Retinal pigment epithelial cell (primary cell): ENCODE measurements at regions not wholly inside any gene's neighbourhood (a gene's known extent, or its start where the extent isn't known, plus 50 kb on each side); places are given as distances from the start of the nearest gene placed in this dataset.

Experiments used
- DNase-seq: peaks from one replicate; pipeline ENCODE4 v3.0.0-alpha.2; 2010; ENCODE audit warnings: low read depth
- H3K4me3 ChIP-seq: 2 replicates; pipeline ENCODE4 v1.5.1; 2011; ENCODE audit warnings: mild to moderate bottlenecking, low read length, control low read depth, moderate library complexity
- TF ChIP-seq, protein P1 (sequence below): conservative IDR thresholded peaks from 2 replicates; pipeline ENCODE4 v1.5.1; 2011; ENCODE audit warnings: low read depth, low read length, control low read depth, inconsistent platforms

DNA sequence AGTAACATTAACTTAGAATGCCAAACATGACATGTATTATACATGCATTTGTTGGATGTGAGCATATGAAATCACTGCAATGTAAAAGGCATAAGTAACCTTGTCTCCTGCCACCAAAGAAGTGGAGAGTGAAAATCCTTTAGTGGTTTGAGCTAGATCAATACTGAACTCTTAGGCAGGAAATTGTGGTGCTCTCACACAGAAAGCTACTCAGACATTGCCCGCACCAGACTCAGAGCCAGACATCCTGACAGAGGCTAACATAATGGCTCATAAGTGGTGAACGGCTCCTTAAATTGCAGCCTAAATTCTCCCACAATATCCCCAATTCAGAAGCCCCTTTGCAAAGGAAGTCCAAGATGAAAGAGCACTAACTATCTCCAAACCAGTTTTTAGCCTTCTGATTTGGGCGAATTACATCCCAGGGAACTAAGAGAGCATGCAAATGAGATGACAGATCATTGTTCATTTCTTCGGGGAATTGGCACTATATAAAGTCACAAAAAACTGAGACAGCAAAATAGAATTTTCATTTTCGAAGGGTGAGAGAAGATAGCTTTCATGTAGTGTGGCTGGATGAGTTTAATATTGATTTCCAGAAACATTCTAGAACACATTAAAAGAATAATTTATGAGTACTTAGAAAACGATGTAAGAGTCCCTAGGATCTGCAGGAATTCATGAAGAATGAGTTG is 233.6 kb upstream of the RPS6KA3 start:
- DNase-seq = no peak
- H3K4me3 ChIP-seq = no peak overlapping the region
- TF ChIP-seq, protein P1, sequence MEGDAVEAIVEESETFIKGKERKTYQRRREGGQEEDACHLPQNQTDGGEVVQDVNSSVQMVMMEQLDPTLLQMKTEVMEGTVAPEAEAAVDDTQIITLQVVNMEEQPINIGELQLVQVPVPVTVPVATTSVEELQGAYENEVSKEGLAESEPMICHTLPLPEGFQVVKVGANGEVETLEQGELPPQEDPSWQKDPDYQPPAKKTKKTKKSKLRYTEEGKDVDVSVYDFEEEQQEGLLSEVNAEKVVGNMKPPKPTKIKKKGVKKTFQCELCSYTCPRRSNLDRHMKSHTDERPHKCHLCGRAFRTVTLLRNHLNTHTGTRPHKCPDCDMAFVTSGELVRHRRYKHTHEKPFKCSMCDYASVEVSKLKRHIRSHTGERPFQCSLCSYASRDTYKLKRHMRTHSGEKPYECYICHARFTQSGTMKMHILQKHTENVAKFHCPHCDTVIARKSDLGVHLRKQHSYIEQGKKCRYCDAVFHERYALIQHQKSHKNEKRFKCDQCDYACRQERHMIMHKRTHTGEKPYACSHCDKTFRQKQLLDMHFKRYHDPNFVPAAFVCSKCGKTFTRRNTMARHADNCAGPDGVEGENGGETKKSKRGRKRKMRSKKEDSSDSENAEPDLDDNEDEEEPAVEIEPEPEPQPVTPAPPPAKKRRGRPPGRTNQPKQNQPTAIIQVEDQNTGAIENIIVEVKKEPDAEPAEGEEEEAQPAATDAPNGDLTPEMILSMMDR = no peak

DNA sequence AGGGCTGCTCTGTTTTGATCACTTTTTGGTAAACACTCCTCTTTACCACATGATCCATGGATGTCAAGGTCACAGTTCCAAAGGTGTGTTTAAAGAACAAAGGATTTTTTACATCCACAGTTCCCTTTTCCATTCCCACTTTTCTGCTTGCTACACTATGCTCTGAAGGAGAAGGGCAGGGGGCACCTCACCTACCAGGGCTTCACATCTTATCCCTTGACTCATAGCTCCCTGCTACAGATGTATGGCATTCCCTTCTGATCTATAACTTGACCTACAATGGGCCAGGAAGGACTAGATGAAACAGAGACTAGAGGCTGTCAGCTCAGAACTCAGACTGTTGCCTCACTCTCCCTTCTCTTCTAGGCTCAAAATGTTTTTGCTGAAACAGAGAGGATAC is 233.1 kb upstream of the RPS6KA3 start:
- TF ChIP-seq, protein P1 = no peak
- no peak overlapping the region for H3K4me3 ChIP-seq
- no peak for DNase-seq

DNA sequence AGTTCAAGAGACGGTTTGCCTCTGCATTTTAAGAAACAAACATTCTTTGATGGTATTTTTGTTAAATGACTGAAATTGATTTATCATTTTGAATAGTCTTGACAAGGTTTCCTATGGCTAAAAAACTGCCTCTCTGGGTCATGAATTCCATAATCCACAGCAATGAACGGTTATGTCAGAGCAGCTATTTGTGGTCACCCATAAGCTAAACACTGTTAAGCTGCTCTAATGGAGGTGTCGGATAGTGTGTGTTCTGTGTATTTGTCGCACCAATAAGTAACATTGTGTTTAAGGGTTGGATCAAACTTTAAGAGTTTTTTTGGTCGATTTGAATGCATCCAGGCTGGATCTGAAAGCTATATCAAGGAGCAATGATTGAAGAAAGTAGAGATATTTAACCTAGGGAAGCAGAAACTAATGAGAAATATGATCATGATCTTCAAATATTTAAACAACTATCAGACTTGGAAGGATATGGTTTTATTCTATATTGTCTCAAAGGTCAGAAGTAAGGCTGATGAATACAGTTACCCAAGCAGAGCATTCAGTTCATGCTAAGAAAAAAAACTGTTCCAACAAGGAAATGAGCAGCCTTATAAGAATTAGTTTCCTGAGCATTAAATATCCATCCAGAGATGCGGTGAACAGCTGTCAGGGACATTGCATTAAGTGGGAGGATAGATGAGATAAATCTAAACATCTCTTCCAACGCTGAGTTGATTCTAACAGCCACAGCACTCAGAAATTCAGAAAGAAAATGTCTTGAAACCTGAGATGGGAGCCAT is 232.3 kb upstream of the RPS6KA3 start:
- no peak overlapping the region for H3K4me3 ChIP-seq
- DNase-seq = no peak
- TF ChIP-seq, protein P1 = no peak

DNA sequence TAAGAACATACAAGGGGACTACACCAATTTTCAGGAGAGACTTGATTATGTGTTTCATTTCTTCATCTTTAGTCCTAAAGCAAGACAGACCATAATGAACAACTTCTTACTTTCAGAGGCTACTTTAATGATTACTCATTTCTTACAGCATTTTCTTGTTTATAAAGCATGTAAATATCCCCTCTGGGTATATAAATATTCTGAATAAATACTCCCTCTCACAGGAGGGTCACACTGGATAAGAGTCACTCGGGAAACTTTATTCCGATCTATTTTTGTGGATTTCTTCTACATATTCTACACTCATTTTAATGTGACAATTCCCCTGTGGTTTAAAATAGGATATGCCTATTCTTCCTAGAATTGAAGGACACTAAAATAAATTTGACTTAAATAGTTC is 228.9 kb upstream of the RPS6KA3 start:
- TF ChIP-seq, protein P1 = no peak
- H3K4me3 ChIP-seq = no peak overlapping the region
- DNase-seq = no peak

DNA sequence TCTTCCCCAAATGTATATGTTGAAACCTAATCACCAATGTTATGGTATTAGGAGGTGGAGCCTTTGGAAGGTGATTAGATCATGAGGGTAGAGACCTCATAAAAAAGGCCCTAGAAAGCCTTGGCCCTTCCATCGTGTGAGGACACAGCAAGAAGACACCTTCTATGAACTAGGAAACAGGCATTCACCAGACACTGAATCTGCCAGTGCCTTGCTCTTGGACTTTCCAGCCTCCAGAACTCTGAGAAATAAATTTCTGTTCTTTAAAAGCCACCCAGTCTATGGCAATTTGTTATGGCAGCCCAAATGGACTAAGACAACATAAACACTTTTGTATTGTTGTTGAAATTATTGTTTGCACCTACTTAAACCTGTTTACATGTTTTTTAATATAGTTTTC is 221.8 kb upstream of the RPS6KA3 start:
- TF ChIP-seq, protein P1 = no peak
- no peak for DNase-seq

DNA sequence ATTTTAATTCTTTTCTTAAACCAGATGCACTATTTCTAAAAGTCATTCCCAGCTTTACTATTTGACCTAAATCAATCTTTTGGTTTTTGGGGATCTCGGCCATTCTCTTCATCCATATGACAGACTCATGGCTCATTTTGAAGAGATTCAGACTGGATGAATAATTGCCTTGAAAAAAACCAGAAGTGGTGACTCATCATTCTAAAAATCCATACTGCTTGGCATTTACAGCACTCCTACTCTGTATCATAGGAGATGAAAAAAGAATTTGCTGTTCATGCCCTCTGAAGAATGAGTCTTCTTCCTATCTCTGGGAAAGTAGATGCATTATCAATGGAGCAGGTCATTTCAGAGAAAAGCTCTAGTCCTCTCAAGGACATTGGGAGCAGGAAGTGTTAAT is 220.5 kb upstream of the RPS6KA3 start:
- DNase-seq = no peak

More for the DNA sequence above, 221.8 kb upstream of the RPS6KA3 start:
- H3K4me3 ChIP-seq = no peak overlapping the region

More for the DNA sequence above, 220.5 kb upstream of the RPS6KA3 start:
- H3K4me3 ChIP-seq = no peak overlapping the region
- TF ChIP-seq, protein P1 = no peak
